HAP-1 (cell line): ENCODE measurements at regions not wholly inside any gene's neighbourhood (a gene's known extent, or its start where the extent isn't known, plus 50 kb on each side); places are given as distances from the start of the nearest gene placed in this dataset.

Experiments used
- DNase-seq, 2 experiments: peaks; one replicate each; pipeline ENCODE4 v3.0.0-alpha.2; 2016 to 2020; ENCODE audit warnings: low spot score in 2 of 2
- H3K27me3 ChIP-seq: fragments of 250-450 bp; sonication (Bioruptor Pico); 2 replicates; pipeline ENCODE4 v1.5.1; 2020; ENCODE audit warnings: low read depth, mild to moderate bottlenecking, moderate library complexity
- H3K36me3 ChIP-seq: fragments of 250-450 bp; sonication (Bioruptor Pico); replicated peaks from 2 replicates; pipeline ENCODE4 v1.5.1; 2020; ENCODE audit warnings: mild to moderate bottlenecking
- H3K4me1 ChIP-seq: fragments of 250-450 bp; sonication (Bioruptor Pico); 2 replicates; pipeline ENCODE4 v1.5.1; 2020; ENCODE audit warnings: mild to moderate bottlenecking
- H3K4me3 ChIP-seq: fragments of 250-450 bp; sonication (Bioruptor Pico); 2 replicates; pipeline ENCODE4 v1.5.1; 2020; ENCODE audit warnings: mild to moderate bottlenecking, moderate library complexity
- H3K9me3 ChIP-seq: fragments of 250-450 bp; sonication (Bioruptor Pico); 2 replicates; pipeline ENCODE4 v1.5.1; 2020; ENCODE audit warnings: mild to moderate bottlenecking, moderate library complexity
- in situ Hi-C: fragments of 300-500 bp; cut with MboI; formaldehyde crosslinking; loops from 3 replicates; pipeline ENCODE4 v1.14.3; 2020; ENCODE audit warnings: low sequenced_read_pairs, inconsistent platforms, mixed read lengths

DNA sequence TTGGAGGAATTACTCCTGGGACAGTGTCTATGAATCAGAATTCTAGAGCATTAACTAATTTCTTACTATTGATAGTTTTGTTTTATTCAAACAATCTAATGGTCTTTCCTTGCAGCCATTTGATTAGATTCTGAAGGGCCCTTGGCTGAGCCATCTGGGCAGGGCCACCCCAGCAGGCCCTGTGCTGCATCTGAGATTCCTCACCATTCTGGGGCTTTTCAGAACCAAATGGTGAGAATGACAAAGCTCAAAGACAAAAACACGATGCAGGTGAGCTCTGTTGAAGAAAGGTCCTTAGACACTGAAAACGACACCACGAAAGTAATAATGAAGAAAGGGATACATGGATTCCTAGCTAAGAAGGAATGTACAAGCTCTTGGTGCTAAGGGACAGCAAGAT, 321.0 kb upstream of the IRX4 start:
- no peaks in the 10 kb centered on the region for H3K9me3 ChIP-seq
- in situ Hi-C loops: no loop called here
- no peaks in the 10 kb centered on the region for H3K27me3 ChIP-seq
- no peak overlapping the region for H3K4me3 ChIP-seq
- no peak for DNase-seq
- no peaks in the 10 kb centered on the region for H3K4me1 ChIP-seq
- H3K36me3 ChIP-seq: no peaks in the 10 kb centered on the region

DNA sequence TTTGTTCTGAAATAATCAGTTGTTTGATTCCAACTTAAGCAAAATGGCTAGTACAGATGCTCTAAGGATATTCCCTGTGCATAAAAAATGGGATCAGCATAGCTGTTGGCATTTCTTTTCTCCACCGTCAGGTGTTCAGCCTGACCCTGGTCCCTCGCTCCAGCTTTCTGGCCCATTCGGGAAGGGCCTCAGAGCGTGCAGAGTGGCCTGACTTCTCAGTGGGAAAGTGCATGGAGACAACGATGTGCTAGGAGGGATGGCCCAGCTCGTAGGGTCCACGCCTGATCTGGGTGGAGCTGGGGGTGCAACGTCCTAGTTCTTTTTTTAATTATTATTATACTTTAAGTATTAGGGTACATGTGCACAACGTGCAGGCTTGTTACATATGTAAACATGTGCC, 319.1 kb upstream of the IRX4 start:
- no peaks in the 10 kb centered on the region for H3K27me3 ChIP-seq

DNA sequence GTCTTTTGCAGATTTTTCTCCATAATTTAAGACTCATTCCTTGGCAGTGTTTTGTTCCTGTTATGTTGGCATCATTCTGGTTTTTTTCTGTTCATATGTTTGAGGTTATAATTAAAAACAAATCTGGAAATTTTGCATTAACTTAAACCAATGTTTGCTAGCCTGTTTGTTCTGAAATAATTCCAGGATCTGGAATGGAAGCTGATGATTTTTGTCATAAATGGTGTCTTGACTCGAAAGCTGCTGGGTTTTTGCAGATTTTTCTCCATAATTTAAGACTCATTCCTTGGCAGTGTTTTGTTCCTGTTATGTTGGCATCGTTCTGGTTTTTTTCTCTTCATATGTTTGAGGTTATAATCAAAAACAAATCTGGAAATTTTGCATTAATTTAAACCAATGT, 318.7 kb upstream of the IRX4 start:
- H3K9me3 ChIP-seq: no peaks in the 10 kb centered on the region
- no peaks in the 10 kb centered on the region for H3K4me1 ChIP-seq
- H3K36me3 ChIP-seq: no peaks in the 10 kb centered on the region
- in situ Hi-C loops: no loop called here
- no peak overlapping the region for H3K4me3 ChIP-seq
- DNase-seq: no peak
- no peaks in the 10 kb centered on the region for H3K27me3 ChIP-seq

More for the DNA sequence above, 319.1 kb upstream of the IRX4 start:
- Histone ChIP-seq H3K4me1 (no peaks in the 10 kb centered on the region), H3K4me3 (no peak overlapping the region), H3K36me3 (no peaks in the 10 kb centered on the region), H3K9me3 (no peaks in the 10 kb centered on the region)
- DNase-seq: no peak
- in situ Hi-C loops: no loop called here

DNA sequence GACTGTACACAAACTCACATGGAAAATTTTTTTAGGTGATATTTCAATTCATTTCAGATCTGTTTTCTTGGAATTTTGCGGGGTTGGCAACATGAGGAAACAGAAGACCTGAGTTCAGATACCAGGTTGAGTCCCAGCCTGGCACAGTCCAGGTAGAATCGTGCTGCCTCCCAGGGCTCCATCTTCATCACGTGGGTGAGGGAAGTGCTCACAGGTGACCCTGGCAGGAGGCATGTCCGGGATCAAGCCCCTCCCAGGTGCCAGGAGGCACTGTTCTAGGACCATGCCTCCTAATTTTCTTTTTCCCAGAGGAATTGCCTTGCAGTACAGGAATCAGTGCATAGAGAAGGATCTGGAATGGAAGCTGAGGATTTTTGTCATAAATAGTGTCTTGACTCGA, 318.3 kb upstream of the IRX4 start:
- in situ Hi-C loops: no loop called here
- no peaks in the 10 kb centered on the region for H3K4me1 ChIP-seq
- no peaks in the 10 kb centered on the region for H3K9me3 ChIP-seq
- DNase-seq: no peak
- no peaks in the 10 kb centered on the region for H3K36me3 ChIP-seq
- no peaks in the 10 kb centered on the region for H3K27me3 ChIP-seq
- no peak overlapping the region for H3K4me3 ChIP-seq

DNA sequence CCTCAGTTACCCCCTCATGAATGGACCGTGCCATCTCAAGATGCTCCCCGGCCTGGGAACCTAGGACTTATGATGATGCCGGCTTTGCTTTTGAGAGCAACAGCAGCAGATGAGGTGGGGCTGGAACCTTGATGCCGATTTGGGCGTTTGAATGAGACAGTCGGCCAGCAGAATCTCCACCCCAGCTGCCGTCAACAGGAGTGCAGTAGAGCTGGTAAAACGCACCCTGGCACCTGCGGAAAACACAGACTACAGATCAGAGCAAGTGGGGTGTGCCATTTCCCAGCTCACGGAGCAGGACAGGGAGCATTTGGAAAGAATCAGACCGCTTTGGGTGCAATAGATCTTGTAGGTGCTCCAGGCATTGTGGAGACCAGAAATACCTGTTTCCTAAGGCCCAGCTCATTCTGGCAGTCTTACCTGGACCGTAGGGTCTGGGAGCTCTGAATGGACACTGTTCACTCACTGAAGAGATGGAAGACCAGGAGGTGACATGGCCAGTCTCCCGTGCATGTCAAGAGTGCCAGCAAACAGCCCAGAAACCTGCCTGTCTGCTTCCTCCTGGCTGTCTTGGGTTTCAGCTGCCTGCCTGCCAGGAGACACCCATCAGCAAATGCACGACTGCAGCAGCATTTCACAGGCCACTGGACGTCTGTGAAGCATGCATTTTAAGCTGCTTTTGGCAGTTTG, 317.7 kb upstream of the IRX4 start:
- H3K4me1 ChIP-seq: no peaks in the 10 kb centered on the region
- H3K9me3 ChIP-seq: no peaks in the 10 kb centered on the region
- no peaks in the 10 kb centered on the region for H3K36me3 ChIP-seq
- DNase-seq: no peak
- H3K4me3 ChIP-seq: no peak overlapping the region
- in situ Hi-C loops: no loop called here
- no peaks in the 10 kb centered on the region for H3K27me3 ChIP-seq

DNA sequence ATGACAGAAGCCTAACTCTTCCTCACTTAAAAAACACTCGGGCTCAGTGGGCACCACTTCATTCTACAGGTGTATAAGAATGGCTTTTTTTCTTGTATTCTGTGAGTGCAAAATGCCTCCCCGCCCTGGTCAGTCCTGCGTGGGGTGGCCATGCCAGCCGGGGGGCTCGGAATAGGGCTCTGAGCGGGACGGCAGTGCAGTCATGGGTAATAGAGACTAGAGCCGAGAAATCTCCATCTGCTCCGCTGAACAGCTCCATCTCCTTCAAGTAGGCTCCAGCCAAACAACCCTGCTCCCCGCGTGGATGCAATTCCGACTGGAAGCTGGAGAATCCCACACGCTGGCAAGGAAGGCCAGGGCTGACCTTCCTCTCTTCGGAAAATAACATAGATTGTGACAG, 317.0 kb upstream of the IRX4 start:
- Histone ChIP-seq H3K9me3 (no peaks in the 10 kb centered on the region), H3K4me3 (no peak overlapping the region), H3K4me1 (no peaks in the 10 kb centered on the region), H3K27me3 (no peaks in the 10 kb centered on the region), H3K36me3 (no peaks in the 10 kb centered on the region)
- in situ Hi-C loops: no loop called here
- DNase-seq: no peak

DNA sequence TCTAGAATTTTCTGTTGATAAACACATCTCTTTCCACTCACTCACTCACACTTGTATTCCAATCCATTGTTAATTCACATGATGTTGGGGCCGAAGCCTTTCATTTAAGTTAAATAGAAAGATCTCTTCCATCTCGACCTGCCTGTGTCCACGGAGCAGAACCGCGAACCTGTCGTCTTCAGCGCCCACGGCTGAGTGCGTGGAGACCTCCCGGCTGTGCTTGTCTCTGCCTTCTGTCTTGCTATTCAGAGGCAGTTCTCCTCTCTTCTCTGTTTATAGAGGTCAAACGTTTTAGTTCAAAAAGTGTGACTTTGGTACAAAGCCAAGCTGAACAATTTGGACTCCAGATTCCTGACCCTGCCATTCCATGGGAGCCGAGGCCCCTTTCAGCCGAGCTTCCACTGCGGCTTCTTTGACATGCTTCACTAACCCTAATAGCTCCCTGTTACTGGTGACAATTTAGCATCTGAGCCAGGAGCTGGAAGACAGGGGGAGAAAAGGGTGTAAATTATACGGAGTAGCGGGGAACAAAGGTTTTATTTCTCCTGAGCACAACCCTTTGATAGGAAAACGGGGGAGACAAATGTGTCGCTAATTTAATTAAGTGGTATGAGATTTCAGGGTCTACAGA, 314.4 kb upstream of the IRX4 start:
- DNase-seq: no peak
- no peaks in the 10 kb centered on the region for H3K9me3 ChIP-seq
- H3K4me3 ChIP-seq: no peak overlapping the region
- H3K27me3 ChIP-seq: no peaks in the 10 kb centered on the region
- in situ Hi-C loops: no loop called here
- H3K4me1 ChIP-seq: no peaks in the 10 kb centered on the region
- H3K36me3 ChIP-seq: no peaks in the 10 kb centered on the region

DNA sequence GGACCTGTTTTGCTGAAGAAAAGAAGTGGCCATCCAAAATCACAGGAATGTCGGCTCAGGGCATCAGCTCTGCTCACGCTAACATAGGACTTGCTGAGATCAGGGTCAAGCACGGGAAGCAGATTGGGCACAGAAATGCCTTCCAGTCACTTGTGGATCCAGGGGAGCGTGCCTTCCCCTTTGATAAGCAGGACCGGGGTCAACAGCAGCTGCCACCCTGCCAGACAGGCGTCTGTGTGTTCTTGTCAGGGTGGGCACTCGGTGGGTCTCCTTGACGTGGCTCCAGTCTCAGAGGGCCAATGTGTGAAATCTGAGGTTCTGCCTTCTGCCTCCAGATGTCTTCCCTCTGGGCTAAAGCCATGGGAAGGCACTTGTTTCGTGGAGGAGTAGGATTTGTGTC, 313.7 kb upstream of the IRX4 start:
- H3K36me3 ChIP-seq: no peaks in the 10 kb centered on the region
- H3K4me3 ChIP-seq: no peak overlapping the region
- in situ Hi-C loops: no loop called here
- H3K4me1 ChIP-seq: no peaks in the 10 kb centered on the region
- DNase-seq: no peak
- no peaks in the 10 kb centered on the region for H3K9me3 ChIP-seq
- H3K27me3 ChIP-seq: no peaks in the 10 kb centered on the region

DNA sequence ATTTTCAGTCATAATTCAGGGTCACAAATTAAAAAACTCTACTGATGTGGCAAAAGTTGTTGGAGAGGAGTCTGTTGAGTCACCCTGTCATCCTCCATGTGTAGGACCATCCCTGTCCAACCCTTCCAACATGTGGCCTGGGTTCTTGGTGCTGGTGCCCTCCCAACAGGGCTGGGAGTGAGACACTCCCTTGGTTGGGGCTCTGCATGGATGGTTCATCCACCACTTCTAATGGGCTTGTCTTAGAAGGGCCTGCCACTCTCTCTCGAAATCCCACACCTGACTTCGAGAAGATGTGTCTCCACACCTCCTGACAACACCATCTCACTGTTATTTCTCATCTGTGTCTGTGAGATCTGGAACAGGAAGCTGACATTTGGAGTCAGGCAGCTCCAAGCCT, 312.2 kb upstream of the IRX4 start:
- H3K36me3 ChIP-seq: no peaks in the 10 kb centered on the region
- no peak overlapping the region for H3K4me3 ChIP-seq
- no peaks in the 10 kb centered on the region for H3K9me3 ChIP-seq
- DNase-seq: no peak
- no peaks in the 10 kb centered on the region for H3K4me1 ChIP-seq
- in situ Hi-C loops: no loop called here
- no peaks in the 10 kb centered on the region for H3K27me3 ChIP-seq

DNA sequence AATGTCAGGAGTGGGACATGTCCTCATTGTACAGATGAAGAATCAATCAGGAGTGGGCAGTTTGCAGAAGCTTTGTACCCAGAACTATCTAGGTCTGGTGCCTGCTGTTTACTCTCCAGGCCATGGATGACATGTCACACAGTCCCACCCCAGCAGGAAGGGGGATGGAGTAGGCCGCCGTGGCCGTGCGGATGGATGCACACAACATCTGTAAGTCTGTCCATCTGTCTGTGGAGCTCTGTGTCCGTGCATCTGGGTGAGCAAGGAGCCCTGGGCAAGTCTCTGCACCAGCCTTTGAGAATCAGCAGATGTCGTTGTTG, 311.5 kb upstream of the IRX4 start:
- no peaks in the 10 kb centered on the region for H3K4me1 ChIP-seq
- H3K27me3 ChIP-seq: no peaks in the 10 kb centered on the region
- no peak for DNase-seq
- no peaks in the 10 kb centered on the region for H3K9me3 ChIP-seq
- no peaks in the 10 kb centered on the region for H3K36me3 ChIP-seq
- in situ Hi-C loops: no loop called here
- H3K4me3 ChIP-seq: no peak overlapping the region

DNA sequence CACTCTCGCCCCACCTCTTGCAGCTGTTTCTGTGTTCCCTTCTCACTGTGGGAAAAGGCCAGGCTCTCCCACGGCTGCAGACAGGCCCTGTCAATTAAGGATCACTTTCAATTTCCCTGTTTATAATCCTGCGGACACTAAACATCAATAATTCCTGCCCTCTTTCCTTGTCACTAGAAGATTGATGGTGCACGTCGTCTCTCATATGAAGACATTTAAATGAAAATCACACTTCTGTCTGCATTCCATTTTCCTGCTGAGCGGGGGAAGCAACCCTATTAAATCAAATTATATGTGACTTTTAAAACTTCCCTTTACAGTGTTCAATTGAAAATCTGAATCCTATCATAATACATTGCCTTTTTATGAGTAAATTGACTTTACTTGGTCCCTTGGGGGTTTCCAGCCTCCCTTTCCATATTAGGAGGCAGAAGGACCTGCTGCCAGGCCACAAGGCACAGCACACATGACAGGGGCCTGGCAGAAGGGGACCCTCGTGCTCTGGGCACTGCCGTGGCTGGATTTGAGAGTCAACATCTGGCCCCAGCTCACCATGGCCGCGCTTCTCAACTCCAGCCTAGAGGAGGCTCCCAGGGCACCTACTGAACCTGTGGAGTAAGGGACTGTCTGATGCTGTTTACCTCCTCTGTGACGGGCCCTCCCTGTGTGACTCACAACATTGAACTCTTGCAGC, 311.0 kb upstream of the IRX4 start:
- no peak overlapping the region for H3K4me3 ChIP-seq
- H3K9me3 ChIP-seq: no peaks in the 10 kb centered on the region
- in situ Hi-C loops: no loop called here
- H3K36me3 ChIP-seq: no peaks in the 10 kb centered on the region
- H3K27me3 ChIP-seq: no peaks in the 10 kb centered on the region
- no peaks in the 10 kb centered on the region for H3K4me1 ChIP-seq
- no peak for DNase-seq

DNA sequence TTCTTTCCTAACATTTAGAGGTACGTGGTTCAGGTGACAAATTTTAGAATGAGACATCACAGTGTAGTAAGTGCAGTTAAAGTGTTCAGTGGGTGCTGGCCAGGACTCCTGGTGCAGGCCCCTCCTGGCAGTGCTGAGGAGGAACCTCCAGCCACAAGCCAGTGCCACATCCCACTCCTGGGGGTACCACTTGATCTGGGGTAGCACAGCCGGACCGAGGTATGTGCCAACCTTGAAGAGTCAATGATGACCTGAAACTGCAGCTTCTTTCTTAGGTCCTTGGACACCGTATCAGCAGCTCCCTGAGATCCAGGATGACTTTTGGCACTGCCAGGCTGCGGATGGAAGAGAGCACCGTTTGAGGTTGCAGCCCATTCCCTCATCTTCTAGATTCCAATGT, 310.4 kb upstream of the IRX4 start:
- DNase-seq: no peak
- Histone ChIP-seq H3K36me3 (no peaks in the 10 kb centered on the region), H3K27me3 (no peaks in the 10 kb centered on the region), H3K9me3 (no peaks in the 10 kb centered on the region), H3K4me1 (no peaks in the 10 kb centered on the region), H3K4me3 (no peak overlapping the region)
- in situ Hi-C loops: no loop called here

DNA sequence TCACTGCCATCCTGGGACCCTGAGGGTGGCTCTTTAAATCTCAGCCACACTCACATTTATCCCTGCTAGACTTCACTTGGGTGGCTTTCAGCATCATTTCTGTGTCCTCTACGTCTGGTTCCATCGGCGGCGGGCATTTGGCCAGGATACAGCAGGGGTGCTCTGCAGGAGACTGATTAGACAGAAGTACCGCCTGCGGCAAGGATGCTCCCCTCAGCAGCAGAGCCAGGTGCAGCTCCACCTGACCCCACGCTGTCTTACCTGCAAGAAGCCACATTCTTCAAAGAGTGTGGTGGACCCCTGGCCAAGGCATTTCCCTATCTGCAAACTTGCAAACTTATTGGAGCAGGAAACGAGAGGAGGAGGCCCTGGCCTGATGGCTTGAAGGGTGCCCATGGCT, 309.8 kb upstream of the IRX4 start:
- Histone ChIP-seq H3K4me1 (no peaks in the 10 kb centered on the region), H3K27me3 (no peaks in the 10 kb centered on the region), H3K9me3 (no peaks in the 10 kb centered on the region), H3K4me3 (no peak overlapping the region), H3K36me3 (no peaks in the 10 kb centered on the region)
- no peak for DNase-seq
- in situ Hi-C loops: no loop called here

DNA sequence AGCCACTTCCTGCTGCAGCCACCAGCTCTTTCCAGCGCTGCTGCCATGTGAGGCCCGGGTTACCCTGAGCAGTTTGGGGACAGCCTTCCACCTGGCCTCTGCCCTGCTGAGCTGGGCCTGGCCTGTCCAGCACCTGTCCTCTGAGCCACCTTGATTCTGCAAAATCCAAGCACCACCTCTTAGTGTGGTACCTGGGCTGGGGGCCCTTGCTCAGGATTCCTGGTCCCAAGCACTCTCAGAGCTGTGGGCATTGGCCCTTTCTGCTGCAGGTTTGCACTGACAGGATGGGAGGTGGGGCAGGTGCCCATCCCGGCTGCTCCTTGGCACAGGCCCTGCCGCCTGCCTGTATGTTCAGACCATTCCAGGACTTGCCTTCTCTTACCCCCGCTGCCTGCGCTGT, 309.2 kb upstream of the IRX4 start:
- in situ Hi-C loops: no loop called here
- Histone ChIP-seq H3K4me3 (no peak overlapping the region), H3K36me3 (no peaks in the 10 kb centered on the region), H3K4me1 (no peaks in the 10 kb centered on the region), H3K27me3 (no peaks in the 10 kb centered on the region), H3K9me3 (no peaks in the 10 kb centered on the region)
- DNase-seq: no peak
